SK-N-MC (cell line): ENCODE measurements at regions not wholly inside any gene's neighbourhood (a gene's known extent, or its start where the extent isn't known, plus 50 kb on each side); places are given as distances from the start of the nearest gene placed in this dataset.

Experiments used
- DNase-seq: peaks from one replicate; pipeline ENCODE4 v3.0.0-alpha.2; 2011; ENCODE audit warnings: low read depth, low spot score
- H3K27ac ChIP-seq: fragments of 200-600 bp; sonication (generic); 2 replicates; pipeline ENCODE4 v1.5.1; 2016; ENCODE audit warnings: mixed run types
- H3K36me3 ChIP-seq: fragments of 200-600 bp; sonication (generic); 2 replicates; pipeline ENCODE4 v1.6.1; 2017; ENCODE audit warnings: antibody characterized with exemption, low read length, mixed read lengths; ENCODE audit not compliant: insufficient read depth
- H3K4me3 ChIP-seq: fragments of 200-600 bp; sonication (generic); 2 replicates; pipeline ENCODE4 v1.5.1; 2016
- H3K9ac ChIP-seq: fragments of 200-600 bp; sonication (generic); 2 replicates; pipeline ENCODE4 v1.8.0; 2017; ENCODE audit warnings: mixed run types, mixed read lengths; ENCODE audit not compliant: insufficient read length
- H3K9me3 ChIP-seq: fragments of 200-600 bp; sonication (generic); 2 replicates; pipeline ENCODE4 v1.6.1; 2017; ENCODE audit warnings: low read depth, mild to moderate bottlenecking, antibody characterized with exemption, low read length, moderate library complexity, mixed read lengths
- EZH2 ChIP-seq: fragments of 200-600 bp; sonication (generic); IDR thresholded peaks from one replicate; pipeline ENCODE4 v1.6.1; 2017; ENCODE audit warnings: antibody characterized with exemption
- FOXP2 ChIP-seq: optimal IDR thresholded peaks from 2 replicates; pipeline ENCODE3; 2011; ENCODE audit warnings: mild to moderate bottlenecking, moderate library complexity; ENCODE audit not compliant: insufficient read depth; ENCODE audit errors: extremely low read length, control extremely low read depth
- POLR2AphosphoS5 ChIP-seq: IDR thresholded peaks from 2 replicates; pipeline ENCODE4 v1.6.1; 2012; ENCODE audit warnings: mild to moderate bottlenecking, low read depth, low read length, borderline replicate concordance

DNA sequence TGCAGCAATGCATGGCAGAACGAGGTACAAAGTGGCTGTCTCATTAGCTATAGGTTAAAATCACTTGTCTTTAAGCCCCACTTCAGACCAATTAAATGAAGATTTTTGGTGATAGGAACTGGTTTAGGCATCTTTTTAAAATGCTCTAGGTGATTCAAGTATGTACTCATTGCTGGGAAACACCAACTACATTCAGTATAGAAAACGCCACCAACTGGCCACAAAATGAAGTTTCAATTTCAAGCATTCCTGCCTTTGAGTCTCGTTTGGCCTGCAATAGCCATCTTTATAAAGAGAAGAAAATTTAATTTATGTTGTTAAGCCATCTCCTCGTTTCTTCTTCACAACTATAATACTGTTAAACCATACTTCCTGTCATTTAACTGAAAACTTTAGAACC lies 587.9 kb downstream of the GBE1 start:
- Histone ChIP-seq H3K4me3 (no peak overlapping the region), H3K9ac (no peak overlapping the region), H3K27ac (no peak overlapping the region), H3K9me3 (no peaks in the 10 kb centered on the region), H3K36me3 (no peaks in the 10 kb centered on the region)
- no peak for DNase-seq
- TF ChIP-seq FOXP2 (no peak), POLR2AphosphoS5 (no peak), EZH2 (no peak)

DNA sequence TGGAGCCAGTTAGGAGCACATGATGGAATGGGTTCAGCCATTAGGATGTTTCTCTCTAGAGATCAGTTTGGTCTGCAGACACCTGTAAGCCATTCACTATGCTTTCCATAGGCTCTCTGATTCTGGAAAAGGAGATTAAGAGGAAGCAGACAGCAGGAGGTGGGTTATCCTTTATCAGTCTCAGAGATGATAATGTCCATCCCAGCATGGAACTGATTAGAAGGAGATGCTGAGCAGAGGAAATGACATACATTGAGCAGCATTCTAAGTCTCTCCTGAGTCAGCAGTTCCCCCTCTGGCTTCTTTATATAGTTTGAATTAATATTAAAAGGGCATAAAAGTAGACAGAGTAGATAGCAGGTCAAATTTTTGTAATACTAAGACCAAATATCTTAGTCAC lies 591.1 kb downstream of the GBE1 start:
- TF ChIP-seq EZH2 (no peak), FOXP2 (no peak), POLR2AphosphoS5 (no peak)
- DNase-seq: no peak
- Histone ChIP-seq H3K27ac (no peak overlapping the region), H3K36me3 (no peaks in the 10 kb centered on the region), H3K4me3 (no peak overlapping the region), H3K9me3 (no peaks in the 10 kb centered on the region), H3K9ac (no peak overlapping the region)

DNA sequence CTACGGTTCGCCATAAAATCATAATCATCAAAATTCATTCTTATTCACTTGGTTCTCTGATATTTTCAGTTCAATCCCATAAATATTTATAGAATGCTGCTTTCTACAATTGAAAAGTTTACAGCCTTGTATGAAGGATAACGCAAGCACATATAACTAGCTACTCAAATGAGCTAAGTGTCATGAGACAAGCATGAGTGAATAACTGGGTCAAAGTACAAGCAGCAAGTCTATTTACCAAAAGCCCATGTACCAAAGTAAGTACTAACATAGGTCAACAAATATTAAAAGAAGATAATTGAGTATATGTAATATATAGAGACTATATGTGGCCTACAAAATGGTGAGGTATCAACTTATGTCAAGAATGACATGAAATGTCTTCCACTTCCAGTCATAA lies 596.6 kb downstream of the GBE1 start:
- no peak overlapping the region for H3K27ac ChIP-seq
- H3K9ac ChIP-seq: no peak overlapping the region
- no peak for DNase-seq
- H3K4me3 ChIP-seq: no peak overlapping the region
- no peak for TF ChIP-seq EZH2
- TF ChIP-seq POLR2AphosphoS5: no peak
- TF ChIP-seq FOXP2: no peak
- H3K9me3 ChIP-seq: no peaks in the 10 kb centered on the region
- no peaks in the 10 kb centered on the region for H3K36me3 ChIP-seq

DNA sequence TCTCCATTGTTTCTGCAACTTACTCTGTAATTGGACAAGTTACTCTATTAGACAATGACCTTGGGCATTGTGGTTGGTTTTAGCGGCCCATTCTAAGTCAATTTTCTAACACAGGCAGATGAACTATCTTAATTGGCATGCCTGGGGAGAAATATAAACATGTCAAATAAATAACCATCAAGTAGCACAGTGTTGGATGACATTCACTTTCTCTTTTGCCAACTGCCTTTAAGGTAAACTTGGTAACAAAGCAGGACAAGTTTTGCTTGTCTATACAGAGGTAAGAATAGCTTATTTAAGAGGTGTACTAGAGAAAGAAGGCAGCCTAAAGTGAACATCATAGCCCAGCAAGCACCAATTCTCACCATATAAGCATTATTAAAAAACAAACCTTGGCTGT lies 599.6 kb downstream of the GBE1 start:
- DNase-seq: no peak
- no peak overlapping the region for H3K4me3 ChIP-seq
- no peak overlapping the region for H3K27ac ChIP-seq
- no peak overlapping the region for H3K9ac ChIP-seq
- no peaks in the 10 kb centered on the region for H3K9me3 ChIP-seq
- TF ChIP-seq POLR2AphosphoS5: no peak
- no peak for TF ChIP-seq FOXP2
- TF ChIP-seq EZH2: no peak
- H3K36me3 ChIP-seq: no peaks in the 10 kb centered on the region

DNA sequence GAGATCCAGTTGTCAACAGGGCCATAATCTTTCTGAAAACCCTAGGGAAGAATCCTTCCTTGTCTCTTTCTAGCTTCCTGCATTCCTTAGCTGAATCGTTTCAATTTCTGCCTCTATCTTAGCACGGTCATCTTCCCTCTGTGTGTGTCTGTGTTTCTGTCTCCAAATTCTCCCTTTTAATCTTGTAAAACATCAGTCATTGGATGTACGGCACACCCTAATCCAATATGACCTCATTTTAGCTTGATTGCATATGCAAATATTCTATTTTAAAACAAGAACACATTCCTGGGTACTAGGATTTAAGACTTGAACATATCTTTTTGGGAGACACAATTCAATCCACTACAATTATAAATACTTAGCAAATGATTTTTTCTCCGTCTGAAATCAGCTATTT lies 600.3 kb downstream of the GBE1 start:
- H3K9ac ChIP-seq: no peak overlapping the region
- no peaks in the 10 kb centered on the region for H3K36me3 ChIP-seq
- no peaks in the 10 kb centered on the region for H3K9me3 ChIP-seq
- TF ChIP-seq POLR2AphosphoS5 (no peak), EZH2 (no peak), FOXP2 (no peak)
- DNase-seq: no peak
- H3K4me3 ChIP-seq: no peak overlapping the region
- no peak overlapping the region for H3K27ac ChIP-seq

DNA sequence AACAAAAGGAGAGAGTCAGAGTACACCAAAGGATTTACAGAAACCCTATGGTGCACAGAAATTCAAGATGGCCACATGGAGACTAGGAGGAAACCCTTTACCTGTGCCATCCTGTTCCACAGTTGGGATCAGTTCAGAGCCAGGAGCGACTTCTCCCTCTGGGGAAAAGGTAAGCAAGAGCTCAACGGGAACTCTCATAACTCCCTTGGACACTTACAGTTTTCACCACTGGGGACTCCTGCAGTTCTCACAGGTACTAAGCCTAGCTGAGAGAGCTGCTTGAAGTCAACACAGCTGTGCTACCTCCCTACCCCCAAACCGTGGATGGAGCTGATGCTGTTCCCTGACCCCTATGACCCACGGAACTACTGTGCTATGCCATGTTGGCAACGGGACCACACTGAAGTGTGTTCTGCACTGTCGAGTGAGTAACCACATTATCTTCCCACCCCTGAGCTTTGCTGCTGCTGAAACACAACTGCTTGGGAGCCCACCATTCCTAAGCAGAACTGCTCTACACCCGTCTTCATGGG lies 606.8 kb downstream of the GBE1 start:
- DNase-seq: no peak
- Histone ChIP-seq H3K9ac (no peak overlapping the region), H3K9me3 (no peaks in the 10 kb centered on the region), H3K36me3 (no peaks in the 10 kb centered on the region), H3K27ac (no peak overlapping the region), H3K4me3 (no peak overlapping the region)
- TF ChIP-seq POLR2AphosphoS5 (no peak), FOXP2 (no peak), EZH2 (no peak)

DNA sequence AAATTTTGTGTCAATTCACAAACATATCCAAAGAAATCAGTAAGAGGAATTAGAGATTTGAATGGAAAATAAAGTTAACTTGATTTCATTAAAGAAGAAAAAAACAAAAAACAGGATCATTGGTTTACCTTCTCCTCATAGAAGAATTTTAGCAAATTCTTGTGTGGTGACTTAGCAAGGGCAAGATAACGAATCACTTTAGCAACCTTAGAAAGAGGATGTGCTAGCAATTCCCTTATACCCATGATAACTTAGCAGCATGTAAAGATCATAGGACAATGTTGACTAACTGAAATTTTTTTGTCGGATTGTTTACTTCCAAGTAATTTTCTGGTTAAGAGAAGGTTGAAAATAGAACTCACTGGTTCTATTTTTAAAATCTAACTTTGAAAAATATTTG lies 609.3 kb downstream of the GBE1 start:
- TF ChIP-seq EZH2 (no peak), POLR2AphosphoS5 (no peak), FOXP2 (no peak)
- no peak overlapping the region for H3K27ac ChIP-seq
- H3K9ac ChIP-seq: no peak overlapping the region
- no peak for DNase-seq
- H3K9me3 ChIP-seq: no peaks in the 10 kb centered on the region
- H3K36me3 ChIP-seq: no peaks in the 10 kb centered on the region
- no peak overlapping the region for H3K4me3 ChIP-seq

DNA sequence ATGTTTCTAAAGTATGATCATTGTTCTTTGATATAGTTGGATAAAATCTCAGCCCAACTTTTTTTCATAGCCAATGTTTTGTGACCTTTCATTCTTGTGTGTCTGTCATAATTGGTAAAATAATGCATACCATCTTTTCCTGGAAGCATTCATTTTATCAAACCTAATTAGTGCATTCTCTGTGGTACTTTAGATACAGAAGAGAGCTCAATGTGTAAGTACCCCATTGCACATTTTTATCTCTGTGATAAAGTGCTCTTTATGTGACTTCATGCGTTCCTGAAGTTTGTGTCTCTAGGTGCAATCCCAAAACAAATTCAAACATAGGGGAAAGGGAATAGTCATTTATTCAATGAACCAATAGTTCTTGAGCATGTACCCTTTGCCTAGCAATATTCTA lies 628.5 kb downstream of the GBE1 start:
- no peak overlapping the region for H3K4me3 ChIP-seq
- no peak overlapping the region for H3K27ac ChIP-seq
- no peaks in the 10 kb centered on the region for H3K9me3 ChIP-seq
- H3K36me3 ChIP-seq: no peaks in the 10 kb centered on the region
- TF ChIP-seq FOXP2 (no peak), POLR2AphosphoS5 (no peak), EZH2 (no peak)
- no peak for DNase-seq
- no peak overlapping the region for H3K9ac ChIP-seq

DNA sequence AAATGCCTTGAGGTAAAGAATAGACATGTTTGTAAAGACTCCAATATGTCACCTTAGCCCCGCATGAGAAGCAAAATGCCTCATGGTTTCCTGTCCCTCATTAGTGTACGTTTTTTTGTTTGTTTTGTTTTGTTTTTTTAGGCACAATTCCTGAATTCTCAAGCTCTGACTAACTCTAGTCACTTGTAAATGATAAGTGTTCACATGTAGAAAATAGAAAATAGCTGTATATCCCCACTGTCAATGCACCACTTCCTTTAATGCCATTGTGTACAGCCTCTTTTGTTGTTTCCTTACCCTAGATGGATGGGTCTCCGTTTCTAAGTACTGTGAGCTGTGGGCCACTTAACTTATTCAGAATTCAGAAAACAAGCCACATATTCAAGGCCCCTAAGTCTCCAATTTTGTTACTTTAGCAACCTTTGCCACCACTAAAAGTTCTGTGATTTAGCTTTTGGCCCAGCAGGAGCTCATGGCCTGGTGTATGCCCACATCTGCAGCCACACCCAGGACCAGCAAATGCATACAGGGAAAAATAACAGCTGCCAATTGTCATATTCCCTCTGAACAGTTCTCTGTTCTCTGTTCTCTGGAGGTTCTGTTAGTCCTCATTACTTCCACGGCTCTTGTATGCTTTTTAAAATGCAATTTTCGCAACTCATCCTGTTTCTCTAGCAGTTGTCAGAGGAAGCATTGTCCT lies 655.5 kb downstream of the GBE1 start:
- TF ChIP-seq FOXP2: no peak
- no peak for TF ChIP-seq POLR2AphosphoS5
- TF ChIP-seq EZH2: no peak
- no peak overlapping the region for H3K9ac ChIP-seq
- H3K27ac ChIP-seq: no peak overlapping the region
- H3K36me3 ChIP-seq: no peaks in the 10 kb centered on the region
- no peak for DNase-seq
- H3K4me3 ChIP-seq: no peak overlapping the region
- no peaks in the 10 kb centered on the region for H3K9me3 ChIP-seq
